Keratinocyte (primary cell): ENCODE measurements at regions not wholly inside any gene's neighbourhood (a gene's known extent, or its start where the extent isn't known, plus 50 kb on each side); places are given as distances from the start of the nearest gene placed in this dataset.

Experiments used
- DNase-seq: peaks from one replicate; pipeline ENCODE4 v3.0.0-alpha.2; 2011; ENCODE audit warnings: low read depth, missing footprints, low spot score
- FAIRE-seq: peaks from 2 replicates; lab custom pipeline; 2011; peaks lifted over from hg19 to GRCh38; lab: Jason Lieb, UNC
- H2AFZ ChIP-seq: 2 replicates; pipeline ENCODE4 v1.6.0; 2012; ENCODE audit warnings: low read length, control low read depth, inconsistent platforms; ENCODE audit not compliant: control insufficient read depth
- H3K27ac ChIP-seq: 2 replicates; pipeline ENCODE4 v1.5.1; 2011; ENCODE audit warnings: low read length; ENCODE audit not compliant: control insufficient read depth, insufficient read depth
- H3K27me3 ChIP-seq: 3 replicates; pipeline ENCODE4 v1.6.0; 2011; ENCODE audit warnings: low read length; ENCODE audit not compliant: control insufficient read depth, insufficient read depth; ENCODE audit errors: extremely low read depth
- H3K36me3 ChIP-seq, 2 experiments: 2 replicates in 1 of 2; 3 replicates in 1 of 2; pipeline ENCODE4 v1.5.1; 2011; ENCODE audit warnings: low read length in 2 of 2, mild to moderate bottlenecking in 1 of 2; ENCODE audit not compliant: control insufficient read depth in 2 of 2, insufficient read depth in 2 of 2; ENCODE audit errors: extremely low read depth in 1 of 2
- H3K4me1 ChIP-seq: 3 replicates; pipeline ENCODE4 v1.5.1; 2011; ENCODE audit warnings: low read length; ENCODE audit not compliant: control insufficient read depth, insufficient read depth; ENCODE audit errors: extremely low read depth
- H3K4me2 ChIP-seq: 3 replicates; pipeline ENCODE4 v1.6.0; 2011; ENCODE audit warnings: low read depth, low read length; ENCODE audit not compliant: control insufficient read depth, insufficient read depth; ENCODE audit errors: extremely low read depth
- H3K4me3 ChIP-seq, 3 experiments: fragments of 200-600 bp in 1 of 3; sonication (generic) in 1 of 3; 2 replicates in 2 of 3; 3 replicates in 1 of 3; pipeline ENCODE4 v1.5.1; 2011 to 2016; ENCODE audit warnings: low read length in 3 of 3, mild to moderate bottlenecking in 3 of 3, control low read depth in 2 of 3, inconsistent platforms in 1 of 3, low read depth in 1 of 3, mixed read lengths in 1 of 3, mixed run types in 1 of 3, moderate library complexity in 1 of 3; ENCODE audit not compliant: control insufficient read depth in 2 of 3, insufficient read depth in 2 of 3; ENCODE audit errors: extremely low read depth in 1 of 3
- H3K79me2 ChIP-seq: 2 replicates; pipeline ENCODE4 v1.6.0; 2012; ENCODE audit warnings: low read length; ENCODE audit not compliant: control insufficient read depth, insufficient read depth
- H3K9ac ChIP-seq: 3 replicates; pipeline ENCODE4 v1.6.0; 2011; ENCODE audit warnings: low read length; ENCODE audit not compliant: control insufficient read depth, insufficient read depth; ENCODE audit errors: extremely low read depth
- H3K9me1 ChIP-seq: 3 replicates; pipeline ENCODE4 v1.6.0; 2011; ENCODE audit warnings: low read length; ENCODE audit not compliant: control insufficient read depth, insufficient read depth; ENCODE audit errors: extremely low read depth
- H3K9me3 ChIP-seq: 2 replicates; pipeline ENCODE4 v1.5.1; 2012; ENCODE audit warnings: low read depth, low read length; ENCODE audit not compliant: control insufficient read depth
- H4K20me1 ChIP-seq: 3 replicates; pipeline ENCODE4 v1.6.0; 2011; ENCODE audit warnings: low read length; ENCODE audit not compliant: control insufficient read depth, insufficient read depth; ENCODE audit errors: extremely low read depth
- CTCF ChIP-seq, 3 experiments: IDR thresholded peaks in 1 of 3; conservative IDR thresholded peaks in 1 of 3; optimal IDR thresholded peaks in 1 of 3; 2 replicates in 2 of 3; 3 replicates in 1 of 3; pipeline versions ENCODE3 to v1.5.1; 2011; ENCODE audit warnings: low read length in 3 of 3, mild to moderate bottlenecking in 3 of 3, moderate library complexity in 2 of 3, control low read depth in 1 of 3, inconsistent platforms in 1 of 3; ENCODE audit not compliant: insufficient read depth in 2 of 3; ENCODE audit errors: extremely low read depth in 1 of 3
- EZH2 ChIP-seq: IDR thresholded peaks from one replicate; pipeline ENCODE4 v1.6.1; 2012; ENCODE audit warnings: inconsistent platforms, mild to moderate bottlenecking, low read length, moderate library complexity
- dilution Hi-C: fragments of 300-500 bp; cut with MboI; formaldehyde crosslinking; loops from one replicate; pipeline ENCODE4 v1.7.0; 2020; ENCODE audit warnings: low sequenced_read_pairs; ENCODE audit not compliant: extremely low pct_ligation_motif_present

- Histone ChIP-seq H3K79me2 (no peaks in the 10 kb centered on the region), H3K36me3 (no peaks in the 10 kb centered on the region), H2AFZ (no peak overlapping the region), H3K4me1 (no peaks in the 10 kb centered on the region), H3K9ac (no peak overlapping the region), H3K9me1 (no peaks in the 10 kb centered on the region), H4K20me1 (no peaks in the 10 kb centered on the region), H3K27me3 (no peaks in the 10 kb centered on the region), H3K27ac (no peak overlapping the region), H3K9me3 (no peaks in the 10 kb centered on the region), H3K4me2 (no peak overlapping the region), H3K4me3 (no peak overlapping the region)
- no peak for DNase-seq
- no peak for FAIRE-seq
- dilution Hi-C loops: no loop called here
- TF ChIP-seq CTCF (optimal IDR thresholded peaks at IDR 0.05 in 1 of 3, IDR thresholded peaks at IDR 0.05 in 1 of 3, conservative IDR thresholded peaks at IDR 0.05 in 1 of 3; ENCODE audit: extremely low read depth in 1 of 3, insufficient read depth in 2 of 3, low read length in 3 of 3) (no peak), EZH2 (no peak)
Measured at GRCh38 chr16:80327740-80328139, 213.1 kb upstream of the DYNLRB2 start.

GRCh38 chr16:80324371-80324770 is 216.4 kb upstream of the DYNLRB2 start:
- no peaks in the 10 kb centered on the region for H3K79me2 ChIP-seq
- H3K4me3 ChIP-seq: no peak overlapping the region
- no peak overlapping the region for H3K27ac ChIP-seq
- H3K9me1 ChIP-seq: no peaks in the 10 kb centered on the region
- no peak overlapping the region for H3K9ac ChIP-seq
- no peaks in the 10 kb centered on the region for H3K4me1 ChIP-seq
- TF ChIP-seq CTCF (optimal IDR thresholded peaks at IDR 0.05 in 1 of 3, IDR thresholded peaks at IDR 0.05 in 1 of 3, conservative IDR thresholded peaks at IDR 0.05 in 1 of 3; ENCODE audit: extremely low read depth in 1 of 3, insufficient read depth in 2 of 3, low read length in 3 of 3) (no peak), EZH2 (no peak)
- no peak overlapping the region for H2AFZ ChIP-seq
- H3K4me2 ChIP-seq: no peak overlapping the region
- DNase-seq (no peak), FAIRE-seq (no peak)
- dilution Hi-C loops: no loop called here
- no peaks in the 10 kb centered on the region for H3K36me3 ChIP-seq
- H3K27me3 ChIP-seq: no peaks in the 10 kb centered on the region
- H3K9me3 ChIP-seq: no peaks in the 10 kb centered on the region
- no peaks in the 10 kb centered on the region for H4K20me1 ChIP-seq
